DND-41 (cell line): ENCODE measurements at regions not wholly inside any gene's neighbourhood (a gene's known extent, or its start where the extent isn't known, plus 50 kb on each side); places are given as distances from the start of the nearest gene placed in this dataset.

ENCODE experiments used
- ATAC-seq: fragments of 200-7000 bp; cut with Tn5 transposase; 3 replicates; pipeline ENCODE4 v1.9.1; 2021; ENCODE audit warnings: low read depth; ENCODE audit not compliant: insufficient read depth
- DNase-seq: peaks from one replicate; pipeline ENCODE4 v3.0.0-alpha.2; 2020
- H2AFZ ChIP-seq: 2 replicates; pipeline ENCODE4 v1.6.0; 2012; ENCODE audit warnings: low read depth, low read length
- H3K27ac ChIP-seq: 2 replicates; pipeline ENCODE4 v1.5.1; 2012; ENCODE audit warnings: low read length, inconsistent platforms
- H3K27me3 ChIP-seq: fragments of 200-600 bp; sonication (generic); 2 replicates; pipeline ENCODE4 v1.6.0; 2012; ENCODE audit warnings: low read length, mild to moderate bottlenecking, inconsistent platforms; ENCODE audit not compliant: insufficient read depth, poor library complexity
- H3K36me3 ChIP-seq: 2 replicates; pipeline ENCODE4 v1.5.1; 2012; ENCODE audit warnings: low read length, inconsistent platforms; ENCODE audit not compliant: insufficient read depth
- H3K4me1 ChIP-seq: 2 replicates; pipeline ENCODE4 v1.5.1; 2012; ENCODE audit warnings: mild to moderate bottlenecking, low read length; ENCODE audit not compliant: insufficient read depth
- H3K4me2 ChIP-seq: 2 replicates; pipeline ENCODE4 v1.6.0; 2012; ENCODE audit warnings: mild to moderate bottlenecking, moderate library complexity, low read length, inconsistent platforms; ENCODE audit not compliant: insufficient read depth
- H3K4me3 ChIP-seq, 2 experiments: fragments of 200-600 bp in 1 of 2; shearing (Covaris generic) in 1 of 2; 2 replicates each; pipeline ENCODE4 v1.5.1; 2012 to 2016; ENCODE audit warnings: inconsistent platforms in 2 of 2, low read length in 2 of 2, mild to moderate bottlenecking in 2 of 2, low read depth in 1 of 2, moderate library complexity in 1 of 2
- H3K79me2 ChIP-seq: 2 replicates; pipeline ENCODE4 v1.6.0; 2012; ENCODE audit warnings: low read length, inconsistent platforms; ENCODE audit not compliant: insufficient read depth
- H3K9ac ChIP-seq: 2 replicates; pipeline ENCODE4 v1.6.0; 2012; ENCODE audit warnings: low read depth, mild to moderate bottlenecking, inconsistent platforms, low read length, moderate library complexity
- H3K9me3 ChIP-seq: 2 replicates; pipeline ENCODE4 v1.5.1; 2012; ENCODE audit warnings: low read length, moderate library complexity, mild to moderate bottlenecking, inconsistent platforms; ENCODE audit not compliant: insufficient read depth, severe bottlenecking
- H4K20me1 ChIP-seq: 2 replicates; pipeline ENCODE4 v1.6.0; 2012; ENCODE audit warnings: low read length; ENCODE audit not compliant: insufficient read depth
- CTCF ChIP-seq: IDR thresholded peaks from 2 replicates; pipeline ENCODE4 v1.5.1; 2012; ENCODE audit warnings: borderline replicate concordance, low read length, moderate library complexity, mild to moderate bottlenecking; ENCODE audit not compliant: poor library complexity, severe bottlenecking; ENCODE audit errors: extremely low read depth
- EZH2 ChIP-seq: IDR thresholded peaks from 3 replicates; pipeline ENCODE4 v1.6.1; 2012; ENCODE audit warnings: borderline replicate concordance, low read depth, mild to moderate bottlenecking, moderate library complexity, low read length, inconsistent platforms; ENCODE audit not compliant: severe bottlenecking

GRCh38 chr2:121162893-121163292, 122.1 kb downstream of the TFCP2L1 start:
- no peak for DNase-seq
- Histone ChIP-seq H3K4me1 (no peaks in the 10 kb centered on the region), H4K20me1 (no peaks in the 10 kb centered on the region), H3K36me3 (no peaks in the 10 kb centered on the region), H3K79me2 (no peaks in the 10 kb centered on the region), H3K27me3 (no peaks in the 10 kb centered on the region), H3K9ac (no peak overlapping the region), H3K4me2 (no peak overlapping the region), H3K4me3 (no peak overlapping the region), H2AFZ (no peak overlapping the region), H3K9me3 (peaks cover 2% of the 10 kb centered on the region), H3K27ac (no peak overlapping the region)
- ATAC-seq: no peak
- no peak for TF ChIP-seq CTCF
- no peak for TF ChIP-seq EZH2

GRCh38 chr2:121164042-121164441, 121.0 kb downstream of the TFCP2L1 start:
- Histone ChIP-seq H4K20me1 (no peaks in the 10 kb centered on the region), H3K27me3 (no peaks in the 10 kb centered on the region), H3K4me3 (no peak overlapping the region), H2AFZ (no peak overlapping the region), H3K4me2 (no peak overlapping the region), H3K36me3 (no peaks in the 10 kb centered on the region), H3K4me1 (no peaks in the 10 kb centered on the region), H3K27ac (no peak overlapping the region), H3K9me3 (no peaks in the 10 kb centered on the region), H3K9ac (no peak overlapping the region), H3K79me2 (no peaks in the 10 kb centered on the region)
- DNase-seq (no peak), ATAC-seq (no peak)
- TF ChIP-seq CTCF (no peak), EZH2 (no peak)

- DNase-seq (no peak), ATAC-seq (no peak)
- Histone ChIP-seq H2AFZ (no peak overlapping the region), H3K27me3 (no peaks in the 10 kb centered on the region), H3K4me3 (no peak overlapping the region), H3K9me3 (no peaks in the 10 kb centered on the region), H3K9ac (no peak overlapping the region), H3K27ac (no peak overlapping the region), H3K79me2 (no peaks in the 10 kb centered on the region), H3K4me2 (no peak overlapping the region), H4K20me1 (no peaks in the 10 kb centered on the region), H3K4me1 (no peaks in the 10 kb centered on the region), H3K36me3 (no peaks in the 10 kb centered on the region)
- TF ChIP-seq CTCF: no peak
- no peak for TF ChIP-seq EZH2
Observed at GRCh38 chr2:121165038-121165542, 119.9 kb downstream of the TFCP2L1 start.
